NCI-H82 treated with DMSO at 0.1 percent for 48 hours (cell line): ENCODE measurements at regions not wholly inside any gene's neighbourhood (a gene's known extent, or its start where the extent isn't known, plus 50 kb on each side); places are given as distances from the start of the nearest gene placed in this dataset.
"Not testable (repeated sequence)": the region's sequence is repeated elsewhere in the genome, so short reads cannot be mapped to it uniquely, and the experiment has no call there.

Experiments
- DNase-seq: peaks from one replicate; lab custom pipeline; 2025; ENCODE audit not compliant: unreplicated experiment; lab: John Stamatoyannopoulos, UW

- DNase-seq: no peak
These were observed 423.2 kb upstream of the RORB start for GRCh38 chr9:74073897-74074296.

- no peak for DNase-seq
These were observed 418.5 kb upstream of the RORB start for GRCh38 chr9:74078647-74079046.

GRCh38 chr9:74080652-74081051 lies 416.5 kb upstream of the RORB start:
- DNase-seq: not testable (repeated sequence)

GRCh38 chr9:74083681-74084433 lies 413.3 kb upstream of the RORB start:
- DNase-seq: no peak

- DNase-seq: not testable (repeated sequence)
These were observed 411.6 kb upstream of the RORB start for GRCh38 chr9:74085384-74086037.

GRCh38 chr9:74090921-74091320 lies 406.2 kb upstream of the RORB start:
- not testable (repeated sequence) for DNase-seq

- DNase-seq: no peak
These were observed 404.7 kb upstream of the RORB start for GRCh38 chr9:74092491-74092834.

- DNase-seq: not testable (repeated sequence)
These were observed 403.1 kb upstream of the RORB start for GRCh38 chr9:74094037-74094436.

GRCh38 chr9:74094766-74095165 lies 402.4 kb upstream of the RORB start:
- no peak for DNase-seq

- DNase-seq: no peak
These were observed 401.2 kb upstream of the RORB start for GRCh38 chr9:74095925-74096324.

- DNase-seq: no peak
These were observed 400.7 kb upstream of the RORB start for GRCh38 chr9:74096420-74096819.

GRCh38 chr9:74100042-74100441 lies 397.1 kb upstream of the RORB start:
- no peak for DNase-seq

GRCh38 chr9:74102148-74102547 lies 395.0 kb upstream of the RORB start:
- not testable (repeated sequence) for DNase-seq

GRCh38 chr9:74102702-74103101 lies 394.4 kb upstream of the RORB start:
- no peak for DNase-seq

GRCh38 chr9:74107692-74108091 lies 389.4 kb upstream of the RORB start:
- DNase-seq: no peak

- DNase-seq: no peak
These were observed 381.2 kb upstream of the RORB start for GRCh38 chr9:74115976-74116375.

GRCh38 chr9:74117151-74117550 lies 380.0 kb upstream of the RORB start:
- no peak for DNase-seq

- no peak for DNase-seq
These were observed 379.4 kb upstream of the RORB start for GRCh38 chr9:74117731-74118130.

GRCh38 chr9:74120061-74120460 lies 377.1 kb upstream of the RORB start:
- no peak for DNase-seq

GRCh38 chr9:74120470-74120869 lies 376.7 kb upstream of the RORB start:
- no peak for DNase-seq

- DNase-seq: no peak
These were observed 374.9 kb upstream of the RORB start for GRCh38 chr9:74122216-74122615.

- DNase-seq: no peak
These were observed 374.5 kb upstream of the RORB start for GRCh38 chr9:74122661-74123060.

- no peak for DNase-seq
These were observed 371.2 kb upstream of the RORB start for GRCh38 chr9:74125941-74126340.
